ENCODE measurements at regions not wholly inside any gene's neighbourhood (a gene's known extent, or its start where the extent isn't known, plus 50 kb on each side); places are given as distances from the start of the nearest gene placed in this dataset.

DNA sequence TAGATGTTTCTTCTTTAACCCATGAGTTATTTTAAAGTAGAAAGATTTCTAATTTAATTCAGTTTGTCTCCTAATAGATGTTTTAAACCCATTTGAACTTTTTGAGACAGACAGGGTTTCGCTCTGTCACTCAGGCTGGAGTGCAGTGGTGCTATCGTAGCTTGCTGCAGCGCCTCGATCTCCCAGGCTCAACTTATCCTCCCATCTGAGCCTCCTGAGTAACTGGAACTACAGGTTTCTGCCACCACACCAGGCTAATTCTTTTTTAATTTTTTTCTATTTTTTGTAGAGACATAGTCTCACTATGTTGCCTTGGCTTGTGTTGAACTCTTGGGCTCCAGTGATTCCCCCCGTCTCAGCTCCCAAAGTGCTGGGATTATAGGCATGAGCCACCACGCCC, 53.0 kb upstream of the RAB18 start:
- no peak for DNase-seq

DNA sequence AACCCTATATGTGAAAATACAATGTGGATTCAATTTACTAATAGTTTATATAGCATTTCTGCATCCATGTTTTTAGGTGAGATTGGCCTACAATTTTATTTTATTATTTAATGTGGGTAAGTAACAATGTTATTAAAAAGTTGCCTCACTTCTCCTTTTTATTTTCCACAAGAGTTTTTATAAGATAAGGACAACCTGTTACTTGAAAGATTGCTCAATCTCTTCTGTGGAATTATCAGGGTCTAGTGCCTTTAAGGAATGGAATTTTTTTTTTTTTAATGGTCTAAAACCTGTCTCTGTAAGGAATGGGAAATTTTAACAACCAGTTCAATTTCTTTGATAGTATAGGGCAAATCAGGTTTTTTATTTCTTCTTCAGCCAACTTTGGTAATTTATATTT, 53.9 kb upstream of the RAB18 start:
- no peak for DNase-seq

DNA sequence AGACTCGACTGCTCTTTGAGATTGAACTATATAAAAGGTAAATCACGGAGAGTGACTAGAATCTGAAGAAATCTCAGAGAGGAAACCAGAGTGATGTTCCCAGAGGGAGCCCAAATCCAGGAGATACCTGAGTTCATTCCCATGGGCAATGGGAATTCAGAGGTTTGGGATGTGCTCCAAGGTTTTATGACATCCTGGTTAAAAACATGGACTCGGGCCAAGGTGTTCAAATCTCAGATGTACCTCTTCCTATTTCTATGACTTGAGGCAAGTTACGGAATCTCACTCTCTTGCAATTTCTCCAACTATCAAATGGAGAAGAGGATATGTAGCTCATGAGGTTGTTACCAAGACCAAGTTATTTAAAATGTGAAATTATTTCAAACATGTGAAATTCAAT, 54.5 kb upstream of the RAB18 start:
- DNase-seq, result no peak

DNA sequence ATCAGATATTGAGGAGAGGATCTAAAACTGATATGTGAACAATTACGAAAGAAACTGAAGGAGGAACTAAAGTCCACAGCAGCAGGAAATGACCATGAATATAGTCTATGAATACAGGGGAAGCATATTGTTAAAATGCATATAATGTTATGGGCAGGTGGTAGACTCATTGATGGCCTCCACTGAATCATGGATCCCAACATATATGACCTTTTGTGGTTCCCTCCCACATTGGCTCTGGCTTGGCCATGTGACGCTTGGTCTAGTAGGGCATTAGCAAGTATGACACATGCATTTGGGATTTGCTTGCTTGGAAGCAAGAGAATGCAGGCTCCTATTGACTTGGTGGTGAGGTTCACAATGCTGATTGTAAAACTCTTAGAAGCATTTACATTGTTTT, 55.2 kb upstream of the RAB18 start:
- no peak for DNase-seq

DNA sequence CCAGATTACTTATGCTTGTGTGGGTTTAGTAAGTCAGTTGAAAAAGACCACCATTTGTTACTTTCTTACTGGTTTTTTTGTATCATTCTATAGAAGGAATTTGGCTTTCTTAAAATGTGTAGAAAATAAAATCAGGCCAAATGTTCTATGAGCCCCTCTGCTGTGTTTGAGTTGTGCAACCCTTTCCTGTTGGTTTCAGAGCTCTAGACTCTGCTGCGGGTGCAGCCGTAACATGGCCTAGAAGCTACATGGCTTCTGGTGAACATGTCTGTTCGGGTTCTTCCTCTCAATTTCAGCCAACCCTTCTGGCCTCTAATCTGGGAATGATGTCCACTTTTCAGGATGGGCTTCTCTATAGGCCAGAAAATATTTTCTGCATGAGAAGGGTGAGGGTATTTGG, 56.6 kb upstream of the RAB18 start:
- no peak for DNase-seq

DNA sequence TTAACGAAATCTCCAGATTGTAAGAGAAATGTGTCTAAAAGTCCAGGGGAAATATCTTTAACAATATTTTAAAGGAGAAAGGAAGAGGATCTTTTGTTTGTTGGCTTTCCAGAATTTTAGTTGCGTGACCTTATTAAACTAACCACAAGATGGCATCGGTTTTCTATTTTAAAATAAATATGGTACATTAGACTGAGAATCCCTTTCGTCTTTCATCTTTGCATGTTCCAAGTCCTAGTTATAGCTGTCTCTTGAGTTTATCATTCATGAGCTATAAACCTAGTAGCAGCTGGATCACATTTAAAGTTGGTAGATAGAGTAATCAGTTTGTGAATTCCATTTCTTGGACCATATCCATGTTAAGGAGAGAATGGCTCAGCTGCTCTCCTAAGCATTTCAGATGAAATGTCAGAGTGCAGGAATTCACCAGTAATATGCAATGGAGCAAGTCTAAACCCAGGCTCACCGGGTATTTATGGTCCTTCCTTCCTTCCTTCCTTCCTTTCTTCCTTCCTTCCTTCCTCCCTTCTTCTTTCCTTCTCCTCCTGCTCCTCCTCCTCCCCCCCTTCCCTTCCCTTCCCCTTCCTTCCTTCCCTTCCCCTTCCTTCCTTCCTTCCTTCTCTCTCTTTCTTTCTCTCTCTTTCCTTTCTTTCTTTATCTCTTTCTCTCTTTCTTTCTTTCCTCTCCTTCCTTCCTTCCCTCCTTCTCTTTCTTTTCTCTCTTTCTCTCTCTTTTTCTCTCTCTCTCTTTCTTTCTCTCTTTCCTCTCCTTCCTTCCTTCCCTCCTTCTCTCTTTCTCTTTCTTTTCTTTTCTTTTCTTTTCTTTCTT, 57.8 kb upstream of the RAB18 start:
- DNase-seq, result peak; percentile 39

DNA sequence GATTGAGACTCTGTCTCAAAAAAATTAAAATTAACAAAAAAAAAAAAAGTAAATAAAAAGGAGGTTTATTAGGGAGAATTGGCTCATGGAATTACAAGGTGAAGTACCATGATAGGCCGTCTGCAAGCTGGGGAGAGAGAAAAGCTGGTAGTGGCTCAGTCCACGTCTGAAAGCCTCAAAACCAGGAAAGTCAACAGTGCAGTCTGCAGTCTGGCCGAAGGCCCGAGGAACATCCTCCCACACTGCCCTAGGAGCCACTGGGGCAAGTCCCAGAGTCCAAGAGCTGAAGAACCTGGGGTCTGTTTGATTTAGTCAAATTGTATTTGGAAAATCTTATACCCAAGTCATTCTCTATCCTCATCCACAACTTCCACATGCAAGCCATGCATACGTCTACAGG, 59.0 kb upstream of the RAB18 start:
- DNase-seq, result no peak

DNA sequence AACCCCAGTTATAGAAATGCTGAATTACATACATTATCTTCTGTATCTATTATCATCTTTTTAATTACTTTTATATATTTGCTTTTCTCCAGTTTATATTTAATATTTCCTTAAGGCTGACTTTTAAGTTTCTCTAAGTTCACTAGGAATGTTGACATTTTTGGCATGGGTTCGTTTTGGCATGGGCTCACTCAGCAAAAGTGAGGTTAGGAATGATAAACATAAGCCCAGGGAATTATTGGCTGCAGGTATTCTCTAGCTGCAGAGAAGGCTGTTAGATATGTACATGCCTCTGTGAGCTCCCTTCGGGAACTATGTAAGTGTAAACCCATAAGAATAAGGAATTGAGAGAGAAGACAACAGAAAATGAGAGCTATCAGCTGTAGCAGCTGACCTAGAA, 63.6 kb upstream of the RAB18 start:
- DNase-seq, result no peak

DNA sequence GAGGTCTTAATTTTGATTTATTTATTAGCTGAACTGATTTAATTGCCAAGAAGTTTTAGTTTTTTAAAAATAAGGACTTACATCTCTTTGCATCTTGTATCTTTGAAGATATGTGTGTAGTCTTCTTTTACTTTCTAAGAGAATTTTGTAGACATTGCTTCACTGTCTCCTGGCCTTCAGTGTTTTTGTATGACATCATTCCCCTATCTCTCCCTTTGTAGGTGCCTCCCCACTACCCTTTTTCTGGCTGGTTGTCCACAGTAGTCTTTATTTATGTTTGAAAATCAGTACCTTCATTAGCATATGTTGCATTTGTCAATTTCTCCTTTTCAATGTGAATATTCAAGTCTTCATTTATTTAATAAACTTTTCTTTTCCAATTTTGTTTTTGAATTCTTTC, 64.1 kb upstream of the RAB18 start:
- no peak for DNase-seq

DNA sequence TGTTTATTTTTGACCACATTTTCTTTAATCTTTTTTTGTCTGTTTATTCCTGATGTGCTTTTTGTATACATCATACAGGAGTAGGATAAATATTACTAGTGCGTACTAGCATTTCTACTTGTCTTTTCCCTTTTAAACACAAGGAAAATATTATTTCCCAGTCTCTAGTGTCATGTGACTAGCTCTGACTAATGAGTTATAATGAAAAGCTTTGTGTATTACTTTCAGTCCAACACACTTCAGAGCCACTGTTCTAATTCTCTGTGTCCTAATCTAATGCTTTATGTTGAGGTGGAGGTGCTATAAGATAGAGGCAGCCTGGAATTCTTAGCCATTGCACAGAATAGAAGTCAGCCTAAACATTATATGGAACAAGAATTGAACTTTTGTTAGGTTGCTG, 65.0 kb upstream of the RAB18 start:
- DNase-seq, result no peak

DNA sequence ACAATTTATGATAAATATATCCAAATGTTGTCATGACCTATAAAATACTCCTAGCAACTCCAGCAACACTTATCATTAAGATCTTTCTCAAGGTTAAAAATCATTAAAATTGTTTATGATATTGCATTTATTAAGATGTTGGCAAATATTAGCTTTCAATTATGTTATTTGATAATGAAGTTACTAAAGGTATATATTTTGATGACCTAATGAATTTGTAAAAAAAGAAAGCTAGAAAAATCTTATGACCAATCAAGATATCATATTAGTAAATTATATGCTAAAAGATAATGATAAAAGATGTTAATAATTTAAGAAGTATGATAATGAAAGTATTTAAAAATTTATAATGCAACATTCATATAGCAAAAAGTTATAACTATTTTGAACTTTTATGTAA, 66.3 kb upstream of the RAB18 start:
- no peak for DNase-seq

DNA sequence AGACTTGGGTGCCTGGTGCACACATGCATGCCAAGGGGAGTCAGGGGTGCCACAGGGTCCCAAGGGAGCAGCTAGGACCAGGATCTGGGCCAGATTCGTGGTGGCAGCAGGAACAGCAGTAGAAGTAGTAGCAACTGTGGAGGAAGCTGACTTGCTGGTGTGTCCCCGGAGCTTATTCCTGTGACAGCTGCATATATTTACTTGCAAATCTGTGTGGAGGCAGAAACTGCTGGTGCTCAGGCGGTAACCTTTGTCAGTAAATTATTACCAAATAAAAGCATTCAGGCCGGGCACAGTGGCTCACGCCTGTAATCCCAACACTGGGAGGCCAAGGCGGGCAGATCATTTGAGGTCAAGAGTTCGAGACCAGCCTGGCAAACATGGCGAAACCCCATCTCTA, 67.4 kb upstream of the RAB18 start:
- DNase-seq, result no peak

DNA sequence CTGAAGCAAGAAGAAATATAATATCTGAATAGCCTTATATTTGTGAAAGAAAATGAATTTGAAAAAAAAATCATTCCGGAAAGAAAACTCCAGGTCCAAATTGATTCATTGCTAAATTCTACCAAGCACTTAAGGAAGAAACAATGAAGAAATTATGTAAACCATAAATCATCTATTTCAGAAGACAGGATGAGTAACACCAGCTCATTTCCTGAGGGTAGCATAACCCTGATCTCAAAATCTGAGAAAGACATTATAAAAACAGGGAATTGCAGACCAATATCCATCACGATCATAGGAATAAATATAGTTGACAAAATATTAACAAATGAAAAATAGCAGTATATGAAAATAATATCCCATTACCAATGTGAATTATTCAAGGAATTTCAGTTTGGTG, 70.1 kb upstream of the RAB18 start:
- no peak for DNase-seq

DNA sequence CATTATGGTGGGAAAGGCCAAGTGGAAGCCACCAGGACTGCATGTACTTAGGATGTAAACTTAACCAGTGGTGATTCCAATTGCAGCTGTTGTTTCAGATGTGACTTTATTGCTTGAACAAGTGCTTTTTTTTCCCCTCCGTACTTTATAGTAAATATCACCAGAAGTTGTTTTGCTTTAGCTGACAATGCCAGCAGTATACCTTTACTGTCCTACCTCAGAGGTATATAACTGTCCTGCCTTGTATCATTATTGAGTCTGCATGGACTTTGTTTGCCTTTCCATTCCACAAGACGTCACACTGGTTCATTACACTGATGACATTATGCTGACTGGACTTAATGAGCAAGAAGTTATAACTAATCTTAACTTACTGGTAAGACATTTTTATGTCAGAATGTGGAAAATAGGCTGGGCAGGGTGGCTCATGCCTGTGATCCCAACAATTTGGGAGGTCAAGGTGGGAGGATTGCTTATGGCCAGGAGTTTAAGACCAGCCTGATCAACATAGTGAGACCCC, 77.1 kb upstream of the RAB18 start:
- no peak for DNase-seq

DNA sequence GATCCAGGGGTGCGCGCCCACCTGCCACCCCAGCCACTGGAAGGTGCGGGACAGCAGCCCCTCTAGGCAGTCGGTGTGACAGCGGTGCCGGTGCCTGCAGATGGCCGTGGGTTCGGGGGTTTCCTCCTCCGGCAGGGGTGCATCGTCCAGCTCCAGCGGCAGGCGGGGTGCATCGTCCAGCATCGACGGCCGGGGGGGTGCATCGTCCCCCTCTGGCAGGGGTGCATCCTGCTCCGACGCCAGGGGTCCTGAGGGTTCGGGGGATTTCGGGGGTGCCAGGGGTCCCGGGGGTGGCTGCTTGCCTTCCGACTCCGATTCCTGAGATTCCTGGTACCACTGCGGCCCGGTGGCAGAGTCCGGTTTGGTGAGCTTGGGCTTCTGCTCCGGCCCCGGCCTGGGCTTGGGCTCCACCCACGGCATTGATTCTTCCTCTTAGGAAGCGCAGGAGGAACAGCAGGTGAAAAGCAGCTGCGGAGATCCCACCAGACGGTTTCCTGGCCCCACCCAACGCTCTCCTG, 90.2 kb upstream of the RAB18 start:
- DNase-seq, result no peak

DNA sequence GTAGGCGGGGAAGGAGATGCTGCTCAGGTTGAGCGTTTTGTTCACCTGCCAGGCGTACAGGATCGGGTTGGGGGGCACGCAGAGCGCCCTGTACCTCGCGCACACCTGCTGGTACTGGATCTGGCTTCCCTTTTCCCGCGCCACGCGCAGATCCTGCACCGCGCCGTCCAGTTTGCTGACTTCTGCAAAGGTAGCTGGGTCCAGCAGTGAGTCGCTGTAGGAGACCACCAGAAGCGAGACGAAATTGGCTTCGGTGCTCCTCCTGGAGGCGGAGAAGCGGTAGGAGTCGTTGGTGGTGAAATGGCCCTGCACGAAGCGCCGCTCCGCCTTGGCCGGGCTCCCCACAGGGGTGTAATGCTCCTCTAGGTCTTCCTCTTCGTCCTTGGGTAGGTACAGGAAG, 90.7 kb upstream of the RAB18 start:
- DNase-seq, result no peak

DNA sequence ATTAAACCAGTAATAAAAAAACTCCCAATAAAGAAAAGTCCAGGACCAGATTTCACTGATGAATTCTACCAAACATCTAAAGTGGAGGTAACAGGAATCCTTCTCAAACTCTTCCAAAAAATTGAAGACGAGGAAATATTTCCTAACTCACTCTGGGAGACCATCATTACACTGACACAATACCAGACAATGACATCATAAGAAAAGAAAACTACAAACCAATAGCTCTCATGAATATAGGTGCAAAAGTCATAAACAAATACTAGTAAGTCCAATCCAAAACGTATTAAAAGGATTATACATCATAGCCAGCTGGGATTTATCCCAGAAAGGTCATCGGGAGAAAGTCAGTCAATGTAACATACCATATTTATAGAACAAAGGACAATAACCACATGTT, 94.0 kb upstream of the RAB18 start:
- DNase-seq, result no peak

DNA sequence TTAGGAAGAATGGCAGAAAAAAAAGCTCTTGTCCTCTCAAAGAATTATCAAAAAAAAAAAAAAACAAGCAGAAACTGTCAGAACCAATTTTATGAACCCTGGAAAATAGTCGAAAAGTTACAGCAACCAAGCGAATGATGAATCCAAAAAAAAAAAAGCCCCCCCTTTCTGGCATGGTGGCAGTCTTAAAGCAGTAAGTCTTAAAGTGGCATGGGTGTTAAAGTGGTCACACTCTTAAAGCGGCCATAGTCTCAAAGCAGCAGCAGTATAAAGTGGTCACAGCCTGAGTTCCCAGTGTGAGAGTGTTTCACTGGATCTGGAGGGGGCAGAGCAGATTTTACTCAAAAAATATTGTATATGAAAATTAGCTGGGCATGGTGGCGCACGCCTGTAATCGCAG, 96.8 kb upstream of the RAB18 start:
- DNase-seq, result no peak

DNA sequence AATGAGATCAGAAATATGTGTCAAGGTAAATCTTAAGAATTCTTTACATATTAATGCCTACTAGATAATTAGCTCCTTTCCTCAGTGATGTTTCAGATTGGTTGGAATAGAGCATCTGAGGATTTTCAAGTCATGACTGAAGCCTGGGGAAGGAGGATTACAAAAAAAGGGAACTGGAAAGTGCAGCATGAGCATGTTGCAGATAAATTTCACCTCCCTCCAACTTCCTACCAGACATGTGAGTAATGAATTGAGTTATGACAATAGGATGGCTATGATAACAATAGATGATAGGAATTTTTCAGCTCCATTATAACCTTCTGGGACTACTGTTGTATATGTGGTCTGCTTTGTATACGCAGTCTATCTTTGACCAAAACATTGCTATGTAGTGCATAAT, 104.2 kb upstream of the RAB18 start:
- no peak for DNase-seq

DNA sequence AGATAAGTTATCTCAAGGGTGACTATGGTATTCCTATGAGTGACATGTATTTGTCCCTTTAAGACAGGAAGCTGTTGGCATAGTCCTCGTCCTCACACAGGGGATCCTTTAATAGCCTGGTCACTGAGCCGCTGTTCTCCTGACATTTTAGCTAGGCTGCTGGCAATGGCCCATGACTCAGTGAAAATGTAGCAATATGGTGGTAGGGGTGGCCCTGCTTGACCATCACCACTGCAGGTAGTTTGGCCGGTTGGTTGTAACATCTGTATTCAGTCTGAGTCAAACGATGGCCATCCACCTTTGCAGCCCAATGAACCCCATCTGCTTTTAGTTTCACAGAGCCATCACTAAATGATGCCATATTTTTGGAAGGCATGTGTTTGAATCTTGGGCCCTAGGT, 110.1 kb upstream of the RAB18 start:
- no peak for DNase-seq

DNA sequence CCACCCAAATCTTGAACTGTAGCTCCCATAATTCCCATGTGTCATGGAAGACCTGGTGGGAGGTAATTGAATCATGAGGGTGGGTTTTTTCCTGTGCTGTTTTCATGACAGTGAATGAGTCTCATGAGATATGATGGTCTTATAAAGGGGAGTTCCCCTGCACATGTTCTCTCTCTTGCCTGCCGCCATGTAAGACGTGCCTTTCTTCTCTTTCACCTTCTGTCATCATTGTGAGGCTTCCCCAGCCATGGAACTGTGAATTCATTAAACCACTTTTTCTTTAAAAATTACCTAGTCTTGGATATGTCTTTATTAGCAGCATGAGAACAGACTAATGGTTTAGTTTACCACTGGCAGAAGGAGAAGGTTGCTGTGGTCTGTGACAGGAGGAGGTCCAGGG, 111.5 kb upstream of the RAB18 start:
- no peak for DNase-seq

DNA sequence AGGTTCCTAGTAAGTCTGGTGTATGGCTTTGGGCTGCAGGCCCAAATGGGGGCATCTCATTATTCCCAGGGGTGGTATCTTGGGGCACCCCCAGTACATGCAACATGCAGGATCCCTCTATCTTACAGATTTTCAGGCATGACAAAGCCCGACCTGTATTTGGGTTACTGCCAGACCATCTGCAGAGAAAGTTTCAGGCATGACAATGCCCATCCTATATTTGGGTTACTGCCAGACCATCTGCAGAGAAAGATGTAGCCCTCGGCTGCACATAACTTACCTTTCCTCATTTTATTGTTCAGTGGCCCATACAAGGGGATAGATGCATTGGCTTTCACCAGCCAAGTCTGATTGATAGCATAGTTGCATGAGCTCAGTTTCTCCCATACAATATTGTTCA, 112.2 kb upstream of the RAB18 start:
- DNase-seq, result no peak

DNA sequence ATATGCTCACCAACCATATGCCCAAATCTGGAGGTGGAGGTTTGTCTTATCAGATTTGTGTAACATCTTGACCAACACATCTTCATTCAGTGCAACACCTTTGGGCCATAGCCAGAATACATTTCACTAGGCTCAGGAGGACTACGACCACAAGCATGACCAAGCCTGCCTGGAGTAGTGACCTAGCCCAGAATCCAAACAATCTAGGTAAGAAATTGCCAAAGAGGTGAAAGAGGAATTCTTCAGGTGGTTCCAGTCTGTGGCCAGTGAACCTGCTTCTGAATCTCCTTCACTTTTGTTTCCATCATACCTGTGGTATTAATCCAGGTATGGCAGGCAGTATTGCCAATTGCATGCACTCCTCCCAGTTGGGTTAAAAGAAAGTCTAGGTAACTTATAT, 112.8 kb upstream of the RAB18 start:
- DNase-seq, result no peak

DNA sequence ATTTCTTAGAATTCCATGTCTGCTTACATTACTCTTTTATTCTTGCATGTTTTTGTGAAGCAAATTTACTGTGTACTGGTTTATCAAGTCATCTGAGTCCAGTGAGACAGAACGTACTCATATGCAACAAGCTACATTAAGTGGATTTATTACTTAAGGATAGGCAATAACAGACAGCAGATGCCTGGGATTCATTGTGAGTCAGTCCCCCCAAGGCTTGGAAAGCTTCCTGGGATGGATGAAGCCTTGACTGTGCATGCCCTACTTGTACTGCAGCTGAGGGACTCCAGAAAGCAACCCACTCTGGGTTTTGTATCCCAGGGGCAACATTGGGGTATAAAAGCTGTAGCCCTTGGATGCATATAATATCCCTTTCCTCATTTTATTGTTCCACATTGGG, 113.4 kb upstream of the RAB18 start:
- DNase-seq, result no peak

All from central memory CD4-positive, alpha-beta T cell (primary cell).